Caco-2 (cell line): ENCODE measurements at regions not wholly inside any gene's neighbourhood (a gene's known extent, or its start where the extent isn't known, plus 50 kb on each side); places are given as distances from the start of the nearest gene placed in this dataset.

Experiments
- BruUV-seq: library from RNA; stranded (reverse); fragments of 400-500 nt; replicated peaks from 2 replicates; lab custom pipeline; 2021; lab: Mats Ljungman, UMichigan
- CTCF ChIA-PET: fragments of 300-600 bp; sonication (Branson Sonifier 250); formaldehyde crosslinking; loops from one replicate; lab custom pipeline; 2022; ENCODE audit warnings: antibody characterized with exemption; lab: Charles Lee
- POLR2A ChIA-PET: fragments of 300-600 bp; sonication (Branson Sonifier 250); formaldehyde crosslinking; loops from one replicate; lab custom pipeline; 2022; ENCODE audit warnings: antibody characterized with exemption; lab: Charles Lee
- DNase-seq, 2 experiments: peaks; one replicate each; pipeline versions ENCODE4 v3.0.0 to v3.0.0-alpha.2; 2020 to 2022
- H3K27me3 ChIP-seq: replicated peaks from 2 replicates; pipeline ENCODE4 v1.6.0; 2011; ENCODE audit warnings: low read length; ENCODE audit not compliant: control insufficient read depth, insufficient read depth
- H3K36me3 ChIP-seq: 2 replicates; pipeline ENCODE4 v1.5.1; 2011; ENCODE audit warnings: low read length; ENCODE audit not compliant: control insufficient read depth, insufficient read depth
- H3K4me1 ChIP-seq: fragments of 250-450 bp; sonication (Bioruptor Pico); 2 replicates; pipeline ENCODE4 v1.5.1; 2020; ENCODE audit warnings: mild to moderate bottlenecking
- H3K4me3 ChIP-seq: 2 replicates; pipeline ENCODE4 v1.5.1; 2011; ENCODE audit warnings: low read depth, mild to moderate bottlenecking, control low read depth, low read length
- H3K9me3 ChIP-seq: fragments of 250-450 bp; sonication (Bioruptor Pico); 2 replicates; pipeline ENCODE4 v1.5.1; 2020; ENCODE audit warnings: mild to moderate bottlenecking, moderate library complexity
- H3K27ac Mint-ChIP-seq: one replicate; pipeline ENCODE4 v1.8.0; 2022; ENCODE audit warnings: mixed read lengths; ENCODE audit not compliant: unreplicated experiment
- H3K27me3 Mint-ChIP-seq: one replicate; pipeline ENCODE4 v1.8.0; 2022; ENCODE audit warnings: mixed read lengths; ENCODE audit not compliant: insufficient read depth, unreplicated experiment
- H3K36me3 Mint-ChIP-seq: one replicate; pipeline ENCODE4 v1.8.0; 2022; ENCODE audit warnings: mild to moderate bottlenecking, mixed read lengths; ENCODE audit not compliant: insufficient read depth, unreplicated experiment
- H3K4me1 Mint-ChIP-seq: one replicate; pipeline ENCODE4 v1.8.0; 2022; ENCODE audit warnings: low read depth, mixed read lengths; ENCODE audit not compliant: unreplicated experiment
- H3K4me3 Mint-ChIP-seq: one replicate; pipeline ENCODE4 v1.8.0; 2022; ENCODE audit warnings: mild to moderate bottlenecking, moderate library complexity, mixed read lengths; ENCODE audit not compliant: unreplicated experiment
- H3K9me3 Mint-ChIP-seq: one replicate; pipeline ENCODE4 v1.8.0; 2022; ENCODE audit warnings: mixed read lengths; ENCODE audit not compliant: unreplicated experiment
- intact Hi-C: fragments of 100-400 bp; cut with micrococcal nuclease; formaldehyde crosslinking; loops from one replicate; pipeline ENCODE4 v1.10.0; 2022; ENCODE audit not compliant: unreplicated experiment
- TF ChIP-seq, protein P1 (sequence below), 2 experiments: fragments of 200-600 bp in 1 of 2; IDR thresholded peaks; 1 replicate in 1 of 2; 2 replicates in 1 of 2; pipeline versions ENCODE4 v1.5.1 to v1.8.0; 2011 to 2022; ENCODE audit warnings: antibody characterized with exemption in 1 of 2, control low read depth in 1 of 2, inconsistent platforms in 1 of 2, low read depth in 1 of 2, low read length in 1 of 2, mild to moderate bottlenecking in 1 of 2, moderate library complexity in 1 of 2; ENCODE audit not compliant: insufficient read depth in 1 of 2, severe bottlenecking in 1 of 2, unreplicated experiment in 1 of 2

GRCh38 chr2:240208631-240209211, 68.3 kb upstream of the OTOS start:
- Mint-ChIP-seq H3K36me3 (no peaks in the 10 kb centered on the region), H3K27ac (no peak overlapping the region), H3K4me3 (no peak overlapping the region), H3K4me1 (no peaks in the 10 kb centered on the region), H3K9me3 (no peaks in the 10 kb centered on the region), H3K27me3 (peaks cover 5% of the 10 kb centered on the region)
- ChIA-PET POLR2A (no interaction called here), CTCF (no interaction called here)
- no peak for DNase-seq
- TF ChIP-seq, protein P1, sequence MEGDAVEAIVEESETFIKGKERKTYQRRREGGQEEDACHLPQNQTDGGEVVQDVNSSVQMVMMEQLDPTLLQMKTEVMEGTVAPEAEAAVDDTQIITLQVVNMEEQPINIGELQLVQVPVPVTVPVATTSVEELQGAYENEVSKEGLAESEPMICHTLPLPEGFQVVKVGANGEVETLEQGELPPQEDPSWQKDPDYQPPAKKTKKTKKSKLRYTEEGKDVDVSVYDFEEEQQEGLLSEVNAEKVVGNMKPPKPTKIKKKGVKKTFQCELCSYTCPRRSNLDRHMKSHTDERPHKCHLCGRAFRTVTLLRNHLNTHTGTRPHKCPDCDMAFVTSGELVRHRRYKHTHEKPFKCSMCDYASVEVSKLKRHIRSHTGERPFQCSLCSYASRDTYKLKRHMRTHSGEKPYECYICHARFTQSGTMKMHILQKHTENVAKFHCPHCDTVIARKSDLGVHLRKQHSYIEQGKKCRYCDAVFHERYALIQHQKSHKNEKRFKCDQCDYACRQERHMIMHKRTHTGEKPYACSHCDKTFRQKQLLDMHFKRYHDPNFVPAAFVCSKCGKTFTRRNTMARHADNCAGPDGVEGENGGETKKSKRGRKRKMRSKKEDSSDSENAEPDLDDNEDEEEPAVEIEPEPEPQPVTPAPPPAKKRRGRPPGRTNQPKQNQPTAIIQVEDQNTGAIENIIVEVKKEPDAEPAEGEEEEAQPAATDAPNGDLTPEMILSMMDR (IDR thresholded peaks at IDR 0.05; ENCODE audit: insufficient read depth in 1 of 2, low read depth in 1 of 2, low read length in 1 of 2, severe bottlenecking in 1 of 2, unreplicated experiment in 1 of 2): no peak
- Histone ChIP-seq H3K4me3 (no peak overlapping the region), H3K9me3 (no peaks in the 10 kb centered on the region; the same call in 1 of the 2 replicates), H3K4me1 (no peaks in the 10 kb centered on the region), H3K36me3 (no peaks in the 10 kb centered on the region), H3K27me3 (no peaks in the 10 kb centered on the region)
- intact Hi-C loops: no loop called here
- no TSS peak for BruUV-seq

- TF ChIP-seq, protein P1 (IDR thresholded peaks at IDR 0.05; ENCODE audit: insufficient read depth in 1 of 2, low read depth in 1 of 2, low read length in 1 of 2, severe bottlenecking in 1 of 2, unreplicated experiment in 1 of 2): no peak
- no peak for DNase-seq
- Mint-ChIP-seq H3K36me3 (no peaks in the 10 kb centered on the region), H3K27me3 (peaks cover 5% of the 10 kb centered on the region), H3K27ac (no peak overlapping the region), H3K4me1 (no peaks in the 10 kb centered on the region), H3K4me3 (no peak overlapping the region), H3K9me3 (no peaks in the 10 kb centered on the region)
- Histone ChIP-seq H3K4me1 (no peaks in the 10 kb centered on the region), H3K36me3 (no peaks in the 10 kb centered on the region), H3K4me3 (no peak overlapping the region), H3K9me3 (no peaks in the 10 kb centered on the region; the same call in 1 of the 2 replicates), H3K27me3 (no peaks in the 10 kb centered on the region)
- POLR2A ChIA-PET: no interaction called here
- no TSS peak for BruUV-seq
- CTCF ChIA-PET: no interaction called here
- intact Hi-C loops: no loop called here
Observed at GRCh38 chr2:240209493-240209892, 69.0 kb upstream of the OTOS start.

DNA sequence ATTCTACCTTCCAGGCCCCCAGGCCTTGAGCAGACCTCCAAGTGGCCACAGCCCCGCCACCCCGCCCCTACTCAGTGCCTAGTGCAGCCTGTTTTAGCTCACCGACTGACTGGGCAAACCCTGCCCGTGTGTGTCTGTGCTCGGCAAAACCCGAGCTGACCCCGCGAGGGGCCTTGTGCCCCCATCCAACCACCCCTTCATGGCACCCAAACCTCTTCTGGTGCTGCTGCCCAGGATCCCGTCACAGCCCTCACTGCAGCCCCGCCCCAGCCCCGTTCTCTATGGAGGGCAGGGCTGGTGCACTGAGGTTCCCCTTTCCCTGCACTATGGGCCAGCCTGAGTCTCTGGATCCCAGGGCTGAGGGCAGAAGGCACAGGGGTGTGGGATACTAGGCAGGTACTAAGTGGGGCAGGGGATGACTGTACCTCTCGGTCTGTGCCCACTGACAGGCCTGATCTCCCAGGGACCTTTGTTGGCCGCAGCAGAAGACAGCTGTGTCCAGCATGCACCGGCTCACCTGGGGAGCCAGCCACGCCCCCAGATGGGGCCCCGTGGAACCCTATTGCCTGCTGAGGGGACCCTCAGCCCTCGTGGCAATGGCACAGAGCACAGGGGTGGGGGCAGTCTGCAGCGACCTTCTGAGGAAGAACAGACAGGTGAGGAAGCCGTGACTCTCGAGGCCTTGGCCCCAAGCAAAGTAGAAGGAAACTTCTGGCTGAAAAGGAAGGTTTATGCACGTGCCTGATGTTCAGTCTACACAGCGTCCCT, 69.9 kb upstream of the OTOS start:
- TF ChIP-seq, protein P1 (IDR thresholded peaks at IDR 0.05; ENCODE audit: insufficient read depth in 1 of 2, low read depth in 1 of 2, low read length in 1 of 2, severe bottlenecking in 1 of 2, unreplicated experiment in 1 of 2): no peak
- H3K27me3 ChIP-seq: no peaks in the 10 kb centered on the region
- intact Hi-C loops: no loop called here
- ChIA-PET POLR2A (no interaction called here), CTCF (no interaction called here)
- H3K4me3 ChIP-seq: no peak overlapping the region
- no peaks in the 10 kb centered on the region for H3K36me3 Mint-ChIP-seq
- no peaks in the 10 kb centered on the region for H3K9me3 Mint-ChIP-seq
- no peaks in the 10 kb centered on the region for H3K4me1 Mint-ChIP-seq
- BruUV-seq: no TSS peak
- no peaks in the 10 kb centered on the region for H3K4me1 ChIP-seq
- no peaks in the 10 kb centered on the region; the same call in 1 of the 2 replicates for H3K9me3 ChIP-seq
- no peak overlapping the region for H3K4me3 Mint-ChIP-seq
- H3K27me3 Mint-ChIP-seq: no peaks in the 10 kb centered on the region
- no peak overlapping the region for H3K27ac Mint-ChIP-seq
- no peaks in the 10 kb centered on the region for H3K36me3 ChIP-seq
- DNase-seq: no peak
